GM12874 (cell line): ENCODE measurements at regions not wholly inside any gene's neighbourhood (a gene's known extent, or its start where the extent isn't known, plus 50 kb on each side); places are given as distances from the start of the nearest gene placed in this dataset.

Experiments used
- TF ChIP-seq, protein P1 (sequence below): IDR thresholded peaks from 2 replicates; pipeline ENCODE4 v1.5.1; 2011; ENCODE audit warnings: low read depth, mild to moderate bottlenecking, control low read depth, low read length, moderate library complexity; ENCODE audit not compliant: insufficient read depth

DNA sequence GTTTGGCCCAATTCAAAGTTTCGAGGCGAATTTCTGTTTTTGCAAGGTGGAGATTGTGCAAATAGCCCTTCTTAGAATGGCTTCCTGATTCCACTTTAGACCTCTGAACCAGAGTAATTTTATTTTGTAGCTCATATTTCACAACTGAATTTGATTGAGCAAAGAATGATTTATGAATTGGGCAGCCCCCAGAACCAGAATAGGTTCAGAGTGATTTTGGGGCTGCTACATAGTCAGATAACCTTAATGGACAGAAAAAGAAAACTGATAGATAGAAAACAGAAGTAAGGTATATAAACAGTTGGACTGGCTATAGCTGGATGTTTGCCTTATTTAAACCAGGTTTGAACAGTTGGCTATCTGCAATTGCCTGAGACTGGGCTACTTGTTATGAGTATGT lies 156.6 kb downstream of the YIPF5 start:
- TF ChIP-seq, protein P1, sequence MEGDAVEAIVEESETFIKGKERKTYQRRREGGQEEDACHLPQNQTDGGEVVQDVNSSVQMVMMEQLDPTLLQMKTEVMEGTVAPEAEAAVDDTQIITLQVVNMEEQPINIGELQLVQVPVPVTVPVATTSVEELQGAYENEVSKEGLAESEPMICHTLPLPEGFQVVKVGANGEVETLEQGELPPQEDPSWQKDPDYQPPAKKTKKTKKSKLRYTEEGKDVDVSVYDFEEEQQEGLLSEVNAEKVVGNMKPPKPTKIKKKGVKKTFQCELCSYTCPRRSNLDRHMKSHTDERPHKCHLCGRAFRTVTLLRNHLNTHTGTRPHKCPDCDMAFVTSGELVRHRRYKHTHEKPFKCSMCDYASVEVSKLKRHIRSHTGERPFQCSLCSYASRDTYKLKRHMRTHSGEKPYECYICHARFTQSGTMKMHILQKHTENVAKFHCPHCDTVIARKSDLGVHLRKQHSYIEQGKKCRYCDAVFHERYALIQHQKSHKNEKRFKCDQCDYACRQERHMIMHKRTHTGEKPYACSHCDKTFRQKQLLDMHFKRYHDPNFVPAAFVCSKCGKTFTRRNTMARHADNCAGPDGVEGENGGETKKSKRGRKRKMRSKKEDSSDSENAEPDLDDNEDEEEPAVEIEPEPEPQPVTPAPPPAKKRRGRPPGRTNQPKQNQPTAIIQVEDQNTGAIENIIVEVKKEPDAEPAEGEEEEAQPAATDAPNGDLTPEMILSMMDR, result no peak

DNA sequence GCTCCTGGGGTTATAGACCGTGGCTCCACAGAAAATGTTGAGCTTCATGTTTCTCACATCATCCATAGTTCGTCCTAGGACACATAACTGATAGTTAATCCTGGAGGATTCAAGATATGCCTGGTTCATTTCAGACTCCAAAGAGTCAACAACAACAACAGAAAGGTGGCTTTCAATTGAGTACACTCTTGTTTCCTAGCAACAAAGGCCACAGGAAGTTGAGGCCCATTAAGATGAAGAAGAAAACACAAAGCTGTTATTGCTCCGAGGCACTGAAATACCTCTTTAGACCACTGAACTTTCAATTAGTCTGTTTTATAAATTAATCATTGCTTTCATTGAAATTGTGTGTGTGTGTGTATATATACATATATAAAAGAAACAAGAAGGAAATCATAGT lies 154.5 kb downstream of the YIPF5 start:
- TF ChIP-seq, protein P1, result no peak

DNA sequence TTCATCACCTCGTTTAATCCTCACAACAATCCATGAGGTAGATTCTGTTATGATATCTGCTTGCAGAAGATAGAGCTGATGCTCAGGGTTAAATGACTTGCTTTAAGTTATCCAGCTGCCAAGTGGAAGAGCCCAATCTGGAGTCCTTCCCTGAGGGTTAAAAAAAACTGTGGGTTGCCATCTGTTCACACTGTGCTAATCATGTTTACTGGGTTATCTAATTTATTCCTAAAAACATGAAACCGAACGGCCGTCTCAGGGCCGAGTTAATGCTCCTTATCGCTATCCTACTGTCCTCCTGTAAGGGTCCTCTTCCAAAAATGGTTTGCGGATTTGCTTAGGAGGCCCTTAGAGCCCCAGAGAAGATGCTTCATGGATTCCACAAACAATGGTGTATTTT lies 153.3 kb downstream of the YIPF5 start:
- TF ChIP-seq, protein P1, result no peak

DNA sequence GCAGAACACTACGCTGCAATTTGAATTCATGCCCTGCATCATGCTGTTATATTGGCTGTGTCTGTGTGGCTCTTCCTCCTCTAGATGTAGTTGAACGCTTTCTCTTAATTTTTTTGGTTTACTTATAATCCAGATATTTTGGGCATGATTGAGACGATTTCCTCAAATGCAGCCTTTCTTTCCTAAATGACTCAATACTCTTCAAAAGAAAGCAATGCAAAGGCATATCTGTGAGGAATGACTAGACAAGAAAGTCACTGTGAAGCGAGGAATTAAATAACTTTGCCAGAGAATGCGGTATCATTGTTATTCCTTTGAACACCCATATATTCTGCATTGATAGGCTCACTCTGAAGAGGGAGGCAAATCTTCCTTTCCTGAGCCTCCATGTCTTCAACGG lies 152.8 kb downstream of the YIPF5 start:
- TF ChIP-seq, protein P1, result no peak

DNA sequence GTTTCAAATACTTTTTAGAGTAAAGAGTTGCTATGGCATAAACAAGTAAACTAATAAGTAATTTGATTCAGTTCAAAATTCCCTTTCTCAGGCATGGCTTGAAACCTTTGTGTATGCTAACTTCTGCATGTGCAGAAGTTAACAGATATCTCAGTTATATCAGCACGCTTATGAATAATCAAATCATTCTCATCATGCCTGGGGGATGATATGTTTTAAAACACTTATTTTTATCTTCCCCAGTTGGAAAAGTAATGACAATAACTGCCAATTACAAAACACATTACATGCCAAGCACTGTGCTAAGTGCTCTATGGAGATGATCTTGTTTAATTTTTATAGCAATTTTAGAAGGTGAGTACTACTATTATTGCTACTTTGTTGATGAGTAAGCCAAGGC lies 146.4 kb downstream of the YIPF5 start:
- TF ChIP-seq, protein P1, result no peak

DNA sequence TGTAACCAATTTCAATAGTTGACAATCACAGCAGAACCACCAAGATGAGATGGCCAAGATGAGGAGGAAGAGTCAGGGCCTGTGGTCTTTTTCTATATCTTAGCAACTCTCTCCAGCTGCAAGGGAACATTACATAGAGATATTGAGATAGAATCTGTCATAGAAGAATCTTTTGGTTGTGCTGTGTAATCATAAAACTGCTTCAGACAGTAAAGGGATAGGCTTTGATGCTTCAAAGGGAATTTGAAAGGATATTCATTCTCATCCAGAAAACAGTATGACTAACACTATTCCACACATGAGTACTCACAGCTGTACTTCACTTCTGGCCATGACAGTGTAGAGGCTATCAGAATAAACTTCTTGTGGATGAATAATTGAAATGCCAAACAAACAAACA lies 145.9 kb downstream of the YIPF5 start:
- TF ChIP-seq, protein P1, result no peak

DNA sequence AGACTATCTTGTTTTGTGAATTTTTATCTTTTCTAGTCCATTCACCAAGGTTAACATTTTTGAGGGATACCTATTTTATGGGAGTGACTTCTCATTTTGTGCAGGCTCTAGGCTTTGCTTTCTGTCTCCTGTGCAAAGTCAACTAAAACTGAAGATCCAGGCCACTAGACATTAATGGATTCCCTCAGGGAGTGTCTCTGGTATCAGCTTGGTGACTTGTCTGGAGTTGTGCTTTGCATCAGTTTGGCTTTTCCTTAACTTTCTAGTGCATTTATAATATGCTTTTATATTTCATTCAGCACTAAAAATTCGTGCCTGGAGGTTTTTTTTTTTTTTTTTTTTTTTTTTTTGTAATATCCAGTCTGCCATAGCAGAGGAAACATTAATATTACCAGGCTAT lies 144.2 kb downstream of the YIPF5 start:
- TF ChIP-seq, protein P1, result no peak

DNA sequence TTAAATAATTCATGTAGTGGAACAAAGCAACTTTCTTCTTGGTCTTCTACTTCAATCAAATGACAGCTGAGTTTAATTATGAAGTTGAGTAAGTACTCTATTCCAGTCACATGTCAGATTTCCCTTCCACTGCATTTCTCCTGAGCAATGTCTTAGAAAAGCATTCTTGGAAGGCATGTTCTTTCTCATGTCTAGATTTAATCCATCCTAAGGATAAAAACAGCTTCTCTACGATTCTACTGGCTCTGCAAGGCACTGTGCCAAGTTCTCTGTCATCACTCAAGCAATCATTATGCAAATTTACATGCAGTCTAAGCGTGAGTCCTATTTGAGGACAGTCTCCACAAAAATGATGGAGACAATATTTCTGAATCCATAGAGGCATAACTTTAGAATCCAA lies 142.4 kb downstream of the YIPF5 start:
- TF ChIP-seq, protein P1, result no peak
